AG09319 (cell line): ENCODE measurements at regions not wholly inside any gene's neighbourhood (a gene's known extent, or its start where the extent isn't known, plus 50 kb on each side); places are given as distances from the start of the nearest gene placed in this dataset.

Source experiments
- DNase-seq: peaks from one replicate; pipeline ENCODE4 v3.0.0-alpha.2; 2010; ENCODE audit warnings: low read depth; ENCODE audit errors: extremely low read depth
- TF ChIP-seq, protein P1 (sequence below): IDR thresholded peaks from 2 replicates; pipeline ENCODE4 v1.5.1; 2011; ENCODE audit warnings: low read depth, mild to moderate bottlenecking, inconsistent platforms, low read length, moderate library complexity

DNA sequence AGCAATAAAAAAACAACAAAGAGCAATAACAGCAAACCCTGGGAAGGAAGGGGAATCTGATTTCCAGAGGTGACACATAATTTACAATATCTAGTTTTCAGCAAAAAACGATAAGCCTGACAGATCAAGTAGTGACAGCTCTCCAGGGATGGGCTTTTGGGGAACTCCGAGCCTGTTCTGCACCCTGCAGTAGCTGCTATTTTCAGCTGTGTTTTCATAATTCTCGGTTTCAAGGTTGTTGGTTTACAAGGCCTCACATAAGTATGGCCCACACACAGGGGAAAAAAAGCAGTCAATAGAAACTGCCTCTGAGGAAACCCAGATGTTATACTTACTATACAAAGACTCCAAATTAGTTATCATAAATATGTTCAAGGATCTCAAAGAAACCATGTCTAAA is 67.7 kb upstream of the CTLA4 start:
- no peak for DNase-seq
- TF ChIP-seq, protein P1, sequence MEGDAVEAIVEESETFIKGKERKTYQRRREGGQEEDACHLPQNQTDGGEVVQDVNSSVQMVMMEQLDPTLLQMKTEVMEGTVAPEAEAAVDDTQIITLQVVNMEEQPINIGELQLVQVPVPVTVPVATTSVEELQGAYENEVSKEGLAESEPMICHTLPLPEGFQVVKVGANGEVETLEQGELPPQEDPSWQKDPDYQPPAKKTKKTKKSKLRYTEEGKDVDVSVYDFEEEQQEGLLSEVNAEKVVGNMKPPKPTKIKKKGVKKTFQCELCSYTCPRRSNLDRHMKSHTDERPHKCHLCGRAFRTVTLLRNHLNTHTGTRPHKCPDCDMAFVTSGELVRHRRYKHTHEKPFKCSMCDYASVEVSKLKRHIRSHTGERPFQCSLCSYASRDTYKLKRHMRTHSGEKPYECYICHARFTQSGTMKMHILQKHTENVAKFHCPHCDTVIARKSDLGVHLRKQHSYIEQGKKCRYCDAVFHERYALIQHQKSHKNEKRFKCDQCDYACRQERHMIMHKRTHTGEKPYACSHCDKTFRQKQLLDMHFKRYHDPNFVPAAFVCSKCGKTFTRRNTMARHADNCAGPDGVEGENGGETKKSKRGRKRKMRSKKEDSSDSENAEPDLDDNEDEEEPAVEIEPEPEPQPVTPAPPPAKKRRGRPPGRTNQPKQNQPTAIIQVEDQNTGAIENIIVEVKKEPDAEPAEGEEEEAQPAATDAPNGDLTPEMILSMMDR: no peak

DNA sequence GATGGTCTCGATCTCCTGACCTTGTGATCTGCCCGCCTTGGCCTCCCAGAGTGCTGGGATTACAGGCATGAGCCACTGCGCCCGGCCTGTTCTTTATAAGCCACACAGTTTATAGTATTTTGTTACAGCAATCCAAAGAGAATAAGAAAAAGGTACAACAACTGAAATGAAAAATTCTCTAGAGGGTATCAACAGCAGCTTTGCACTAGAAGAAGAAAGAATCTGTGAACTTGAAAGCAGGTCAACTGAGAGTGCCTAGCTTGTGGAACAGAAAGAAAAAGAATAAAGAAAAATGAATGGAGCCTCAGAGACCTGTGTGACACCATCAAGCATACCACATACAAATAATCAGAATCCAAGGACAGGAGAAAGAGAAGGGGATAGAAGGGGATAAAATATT is 66.8 kb upstream of the CTLA4 start:
- no peak for DNase-seq
- TF ChIP-seq, protein P1: no peak

DNA sequence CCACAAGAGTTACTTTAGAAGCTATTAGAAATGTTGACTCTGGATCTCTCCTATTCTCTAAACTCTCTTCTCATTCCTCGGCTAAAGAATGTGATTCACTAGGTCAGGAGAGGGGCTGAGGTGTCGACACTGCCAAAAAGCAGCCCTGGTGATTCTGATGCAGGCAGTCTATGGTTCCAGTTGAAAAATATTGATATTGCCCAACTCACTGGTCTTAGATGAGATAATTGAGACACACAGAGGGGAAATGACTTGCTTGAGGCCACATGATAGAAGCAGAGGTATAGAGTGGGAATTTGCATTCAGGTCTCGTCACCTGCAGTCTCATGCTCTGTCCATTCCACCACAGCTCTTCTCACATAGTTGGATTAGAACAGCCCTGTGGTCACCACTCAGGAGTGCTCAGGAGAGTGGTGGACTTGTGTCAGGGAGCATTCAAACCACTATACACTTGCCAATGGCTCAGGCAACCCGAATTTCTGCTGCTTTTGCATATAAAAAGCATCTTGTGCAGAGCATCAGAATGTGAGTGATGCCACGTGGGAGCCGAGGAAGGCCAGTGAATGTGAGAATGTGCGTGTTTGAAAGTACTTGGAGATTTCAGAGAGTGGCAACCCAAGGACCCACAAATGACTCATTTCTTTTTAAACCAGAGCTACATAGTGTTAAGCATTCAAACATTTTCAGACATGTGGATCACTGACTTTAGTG is 65.1 kb upstream of the CTLA4 start:
- DNase-seq: no peak
- TF ChIP-seq, protein P1: no peak

DNA sequence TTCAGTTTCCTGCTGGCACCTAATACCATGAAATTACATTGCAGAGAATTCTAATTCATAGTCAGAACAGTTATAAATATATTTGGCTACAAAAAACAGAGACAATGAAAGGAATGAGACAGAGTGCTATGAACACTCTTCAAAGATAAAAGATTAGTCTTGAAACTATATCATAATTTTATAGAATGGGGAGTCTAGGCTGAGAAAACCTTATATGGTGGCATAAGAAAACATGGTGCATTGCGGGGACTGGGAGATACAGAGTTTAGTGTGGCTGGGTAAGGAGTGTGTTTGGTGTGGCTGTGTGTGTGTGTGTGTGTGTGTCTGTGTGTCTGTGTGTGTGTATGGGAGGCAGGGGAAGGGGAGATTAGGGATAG is 64.5 kb upstream of the CTLA4 start:
- TF ChIP-seq, protein P1: no peak
- no peak for DNase-seq

DNA sequence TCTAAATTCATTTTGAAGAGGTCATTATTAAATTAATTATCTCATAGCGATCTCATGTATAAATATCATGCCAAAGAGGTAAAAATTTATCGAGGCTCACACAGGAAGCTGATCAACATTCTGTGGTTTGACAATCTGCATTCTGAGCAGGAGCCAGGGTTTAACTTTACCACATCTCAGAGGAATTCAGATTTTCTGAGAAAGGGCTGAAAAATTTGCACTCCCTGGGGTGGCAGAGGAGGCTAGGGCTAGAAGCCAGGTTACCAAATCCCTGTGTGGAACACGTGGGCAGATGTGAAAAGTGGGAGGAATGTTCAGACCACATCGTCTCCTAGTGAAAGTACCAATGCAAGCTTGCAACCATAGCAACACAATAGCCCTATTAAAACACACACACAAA is 63.5 kb upstream of the CTLA4 start:
- peak; percentile 89 for DNase-seq
- TF ChIP-seq, protein P1: no peak

DNA sequence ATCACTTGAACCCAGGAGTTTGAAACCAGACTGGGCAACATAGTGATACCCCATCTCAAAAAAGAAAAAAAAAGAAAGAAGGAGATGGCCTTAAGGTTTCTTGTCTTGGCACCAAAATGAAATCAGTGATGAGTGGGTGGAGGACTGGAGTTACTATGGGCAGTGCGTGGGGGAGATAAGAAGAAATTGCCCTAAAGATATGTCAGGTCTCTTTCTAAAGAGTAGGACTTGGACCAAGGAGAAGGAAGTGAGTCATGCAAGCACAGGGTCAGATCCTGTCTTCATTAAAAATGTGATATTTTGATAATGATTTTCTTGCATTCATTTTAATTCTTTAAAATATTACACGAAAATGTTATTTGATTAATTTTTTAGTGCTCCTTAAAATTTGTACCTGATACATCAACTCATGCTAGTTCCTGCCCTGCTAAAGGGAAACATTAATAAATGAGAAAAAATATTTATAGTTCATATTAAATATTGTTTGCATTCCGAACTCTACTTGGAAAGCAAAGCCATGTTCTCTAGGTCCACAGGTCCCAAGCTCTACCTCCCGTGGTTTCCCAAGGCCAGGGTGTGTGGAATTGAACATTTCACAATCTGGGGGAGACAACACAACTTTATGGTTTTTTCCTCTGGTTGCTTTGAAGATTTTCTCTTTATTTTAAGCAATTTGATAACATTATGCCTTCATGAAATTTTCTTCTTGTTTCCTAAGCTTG is 62.6 kb upstream of the CTLA4 start:
- DNase-seq: no peak
- TF ChIP-seq, protein P1: no peak

DNA sequence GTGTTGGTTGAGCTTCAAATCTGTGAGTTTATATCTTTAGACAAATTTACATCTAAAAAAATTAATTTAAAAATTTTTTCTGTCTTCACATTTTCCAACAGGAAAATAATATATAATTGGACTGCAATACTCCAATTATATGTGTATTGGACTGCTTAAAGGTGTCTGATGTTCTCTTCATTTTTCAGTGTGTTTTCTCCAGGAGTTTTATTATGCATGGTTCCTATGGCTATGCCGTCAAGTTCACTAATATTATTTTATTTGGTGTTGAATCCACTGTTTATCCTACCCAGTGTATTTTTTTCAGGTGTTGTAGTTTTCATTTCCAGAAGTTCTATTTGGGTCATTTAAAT is 62.1 kb upstream of the CTLA4 start:
- TF ChIP-seq, protein P1: no peak
- no peak for DNase-seq
